ENCODE measurements at regions not wholly inside any gene's neighbourhood (a gene's known extent, or its start where the extent isn't known, plus 50 kb on each side); places are given as distances from the start of the nearest gene placed in this dataset.
A peak's percentile ranks its signal among the peaks of the same experiment; 100 is the strongest.

DNA sequence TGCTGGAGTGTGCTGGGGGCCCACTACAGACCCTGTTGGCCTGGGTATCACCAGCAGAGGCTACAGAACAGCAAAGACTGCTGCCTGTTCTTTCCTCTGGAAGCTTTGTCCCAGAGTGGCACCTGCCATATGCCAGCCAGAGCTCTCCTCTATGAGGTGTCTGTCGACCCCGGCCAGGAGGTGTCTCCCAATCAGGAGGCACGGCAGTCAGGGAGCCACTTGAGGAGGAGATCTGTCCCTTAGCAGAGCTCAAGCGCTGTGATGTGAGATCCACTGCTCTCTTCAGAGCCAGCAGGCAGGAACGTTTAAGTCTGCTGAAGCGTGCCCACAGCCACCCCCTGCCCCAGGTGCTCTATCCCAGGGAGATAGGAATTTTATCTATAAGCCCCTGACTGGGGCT, 316.2 kb downstream of the ETV1 start:
- in situ Hi-C loops (cut with MboI; ENCODE audit: low pct_unique_long_range_greater_than_20kb in 2 of 9, low sequenced_read_pairs in 9 of 9, unreplicated experiment in 9 of 9): no loop called here
- Histone ChIP-seq H3K4me1 (replicated peaks in 1 of 2) (no peaks in the 10 kb centered on the region), H3K27ac (no peak overlapping the region), H3K4me3 (no peak overlapping the region)
- no peak for ATAC-seq (replicated peaks in 6 of 8)
- 58 to 88% methylated on average over 2 to 3 of the region's 6 CpGs; no CpG with 5 or more reads in 8 of the 10 experiments for WGBS, 10 experiments

DNA sequence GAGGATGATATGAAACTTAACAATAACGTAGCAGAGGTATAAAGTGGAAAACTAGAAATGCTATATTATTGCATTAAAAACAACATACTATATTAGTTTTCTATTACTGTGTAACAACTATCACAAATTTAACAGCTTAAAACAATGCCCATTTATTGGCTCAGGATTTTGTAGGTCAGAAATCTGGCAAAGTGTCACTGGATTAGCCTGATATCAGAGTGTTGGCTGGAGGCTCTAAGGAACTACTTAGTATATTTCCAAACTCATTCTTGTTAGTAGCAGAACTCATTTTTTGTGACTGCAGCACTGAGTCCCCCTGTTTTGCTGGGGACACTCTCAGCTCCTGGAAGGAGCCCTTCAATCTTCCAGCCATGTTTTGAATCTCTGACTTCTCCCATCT, 306.8 kb downstream of the ETV1 start:
- in situ Hi-C loops (cut with MboI; ENCODE audit: low pct_unique_long_range_greater_than_20kb in 2 of 9, low sequenced_read_pairs in 9 of 9, unreplicated experiment in 9 of 9): no loop called here
- Histone ChIP-seq H3K27ac (no peak overlapping the region), H3K4me1 (replicated peaks in 1 of 2) (no peaks in the 10 kb centered on the region), H3K4me3 (no peak overlapping the region)
- ATAC-seq (replicated peaks in 6 of 8): no peak
- 27 to 100% (median 81%) methylated on average over 1 of the region's 1 CpG; no CpG with 5 or more reads in 1 of the 10 experiments for WGBS, 10 experiments

DNA sequence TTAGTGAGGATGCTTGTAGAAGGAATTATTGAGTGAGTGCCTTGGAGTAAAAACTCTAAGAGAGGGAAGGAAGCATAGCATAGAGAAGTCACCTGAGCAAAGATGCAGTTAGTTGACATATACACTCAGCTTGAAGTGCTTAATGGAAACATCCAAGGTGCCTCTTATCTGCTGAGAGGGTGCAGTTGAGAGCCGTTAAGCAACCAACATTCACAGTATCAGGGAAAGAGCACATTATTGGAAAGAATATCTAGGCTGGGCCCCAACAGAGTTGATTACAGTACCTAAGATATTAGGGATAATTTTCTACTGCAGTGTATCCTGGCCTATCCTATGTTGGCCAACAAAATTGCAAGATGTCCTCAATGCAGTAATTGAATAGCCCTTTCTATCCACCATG, 302.0 kb downstream of the ETV1 start:
- Histone ChIP-seq H3K27ac (no peak overlapping the region), H3K4me3 (no peak overlapping the region), H3K4me1 (replicated peaks in 1 of 2) (no peaks in the 10 kb centered on the region)
- 100% methylated on average over 1 of the region's 1 CpG; no CpG with 5 or more reads in 5 of the 10 experiments for WGBS, 10 experiments
- ATAC-seq (replicated peaks in 6 of 8): no peak
- in situ Hi-C loops (cut with MboI; ENCODE audit: low pct_unique_long_range_greater_than_20kb in 2 of 9, low sequenced_read_pairs in 9 of 9, unreplicated experiment in 9 of 9): no loop called here

DNA sequence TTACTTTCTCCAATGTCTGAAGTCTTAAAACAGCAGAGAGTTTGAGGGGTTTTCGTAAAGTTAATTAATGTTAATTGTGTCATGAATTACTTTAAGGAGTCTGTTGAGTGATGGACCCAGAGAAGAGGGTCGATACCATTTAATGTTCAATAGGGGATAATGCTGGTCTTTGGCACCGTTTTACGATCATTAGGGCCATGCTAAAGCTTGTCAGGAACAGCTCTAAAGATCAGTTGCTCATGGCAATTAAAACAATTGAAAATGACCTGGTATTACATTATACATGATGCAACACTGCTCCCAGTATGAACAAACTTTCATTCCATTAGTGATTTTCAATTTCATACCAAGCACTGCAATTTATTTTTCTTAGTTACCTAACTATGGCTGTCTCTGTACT, 296.9 kb downstream of the ETV1 start:
- in situ Hi-C loops (cut with MboI; ENCODE audit: low pct_unique_long_range_greater_than_20kb in 2 of 9, low sequenced_read_pairs in 9 of 9, unreplicated experiment in 9 of 9): no loop called here
- WGBS, 10 experiments: 10 to 93% (median 86%) methylated on average over 2 to 4 of the region's 4 CpGs; no CpG with 5 or more reads in 1 of the 10 experiments
- H3K27ac ChIP-seq: no peak overlapping the region
- H3K4me1 ChIP-seq (replicated peaks in 1 of 2): no peaks in the 10 kb centered on the region
- H3K4me3 ChIP-seq: no peak overlapping the region
- ATAC-seq (replicated peaks in 6 of 8): peak in 3 of 8 experiments; percentile 76 to 92 (median 80)

DNA sequence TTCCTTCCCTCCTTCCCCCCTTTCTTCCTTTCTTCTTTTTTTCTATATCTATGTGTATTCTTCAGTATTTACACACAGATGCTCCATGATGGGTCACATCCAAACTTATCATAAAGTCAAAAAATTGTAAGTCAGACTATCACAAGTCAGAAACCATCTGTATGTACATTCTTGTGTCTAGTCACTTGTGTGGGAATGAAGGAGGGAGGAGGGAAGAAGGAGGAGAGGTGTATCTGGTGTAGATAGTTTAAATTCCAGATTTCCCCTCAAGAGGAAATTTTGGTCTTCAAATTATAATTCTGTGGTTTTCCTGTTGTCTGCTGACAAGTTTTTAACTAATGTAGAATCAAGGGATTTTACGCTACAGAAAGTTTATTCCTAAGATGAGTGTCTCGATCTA, 287.2 kb downstream of the ETV1 start:
- 67 to 100% (median 95%) methylated on average over 1 to 2 of the region's 2 CpGs; no CpG with 5 or more reads in 2 of the 10 experiments for WGBS, 10 experiments
- no peak for ATAC-seq (replicated peaks in 6 of 8)
- in situ Hi-C loops (cut with MboI; ENCODE audit: low pct_unique_long_range_greater_than_20kb in 2 of 9, low sequenced_read_pairs in 9 of 9, unreplicated experiment in 9 of 9): loop anchor here in 1 of 9 experiments (25.0 kb wide), 1 partner anchor 415 kb away; no protein-coding TSS in a partner anchor

DNA sequence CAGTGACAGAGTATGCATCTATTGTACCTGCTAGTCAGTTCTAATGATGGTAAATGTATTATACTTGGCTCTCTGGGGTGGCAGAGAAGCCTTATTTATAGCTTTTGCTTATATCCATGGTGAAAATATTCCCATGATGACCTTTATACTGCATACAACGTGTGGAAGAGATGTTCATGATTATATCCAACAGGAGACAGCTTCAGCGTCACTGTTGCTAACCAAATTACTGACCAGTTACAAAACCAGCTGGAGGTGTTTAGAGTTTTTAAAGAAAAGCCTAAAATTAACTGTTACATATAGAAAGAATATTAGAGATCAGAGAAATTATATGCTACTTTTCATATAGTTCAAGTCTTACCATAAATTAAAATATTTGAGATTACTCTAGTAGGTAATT, 280.8 kb downstream of the ETV1 start:
- WGBS, 10 experiments: 0 to 100% (median 78%) methylated on average over 1 to 2 of the region's 2 CpGs; no CpG with 5 or more reads in 2 of the 10 experiments
- Histone ChIP-seq H3K27ac (no peak overlapping the region), H3K4me1 (replicated peaks in 1 of 2) (no peaks in the 10 kb centered on the region), H3K4me3 (no peak overlapping the region)
- in situ Hi-C loops (cut with MboI; ENCODE audit: low pct_unique_long_range_greater_than_20kb in 2 of 9, low sequenced_read_pairs in 9 of 9, unreplicated experiment in 9 of 9): loop anchor here in 1 of 9 experiments (25.0 kb wide), 1 partner anchor 421 kb away; no protein-coding TSS in a partner anchor
- ATAC-seq (replicated peaks in 6 of 8): no peak

More for the DNA sequence above, 287.2 kb downstream of the ETV1 start:
- no peaks in the 10 kb centered on the region for H3K4me1 ChIP-seq (replicated peaks in 1 of 2)
- H3K27ac ChIP-seq: no peak overlapping the region
- H3K4me3 ChIP-seq: no peak overlapping the region

DNA sequence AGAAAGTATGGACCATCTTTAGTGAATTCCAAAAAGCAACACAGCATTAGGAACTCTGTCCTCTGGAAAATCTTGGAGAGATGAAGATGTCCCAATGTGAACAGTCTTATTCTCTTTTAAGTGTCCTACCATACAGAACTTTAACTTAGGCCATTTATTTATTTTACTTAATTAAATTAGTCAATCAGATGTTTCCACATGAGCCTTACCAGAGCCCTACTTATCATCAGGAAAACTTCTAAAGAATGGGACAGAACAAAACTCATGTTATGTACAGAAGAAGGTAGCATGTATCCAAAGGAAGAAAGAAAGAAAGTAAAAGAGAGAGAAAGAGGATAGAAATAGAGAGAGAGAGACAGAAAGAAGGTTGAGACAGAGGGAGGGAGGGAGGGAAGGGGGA, 276.4 kb downstream of the ETV1 start:
- no peak for ATAC-seq (replicated peaks in 6 of 8)

DNA sequence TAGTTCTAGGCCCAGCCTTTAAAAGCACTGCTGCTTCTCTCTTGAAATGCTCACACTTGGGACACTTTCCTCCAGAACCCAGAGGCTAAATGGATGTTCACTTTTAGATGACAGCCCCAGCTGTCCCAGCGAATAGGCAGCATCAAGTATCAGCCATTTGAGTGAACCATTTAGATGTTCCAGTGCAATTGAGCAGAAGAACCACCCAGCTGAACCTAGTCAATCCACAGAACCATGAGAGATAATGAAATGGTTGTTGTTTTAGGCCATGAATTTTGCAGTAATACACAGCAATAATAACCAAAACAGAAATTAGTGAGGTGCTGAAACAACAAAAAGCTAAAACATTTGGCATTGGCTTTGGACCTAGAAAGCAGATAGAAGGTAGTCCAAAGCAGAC, 273.9 kb downstream of the ETV1 start:
- Histone ChIP-seq H3K27ac (no peak overlapping the region), H3K4me1 (replicated peaks in 1 of 2) (no peaks in the 10 kb centered on the region), H3K4me3 (no peak overlapping the region)
- WGBS, 10 experiments: 22 to 90% (median 83%) methylated on average over 1 of the region's 1 CpG; no CpG with 5 or more reads in 3 of the 10 experiments
- in situ Hi-C loops (cut with MboI; ENCODE audit: low pct_unique_long_range_greater_than_20kb in 2 of 9, low sequenced_read_pairs in 9 of 9, unreplicated experiment in 9 of 9): loop anchor here in 1 of 9 experiments (25.0 kb wide), 1 partner anchor 428 kb away; no protein-coding TSS in a partner anchor
- no peak for ATAC-seq (replicated peaks in 6 of 8)

More for the DNA sequence above, 276.4 kb downstream of the ETV1 start:
- H3K27ac ChIP-seq: no peak overlapping the region
- H3K4me3 ChIP-seq: no peak overlapping the region
- no peaks in the 10 kb centered on the region for H3K4me1 ChIP-seq (replicated peaks in 1 of 2)
- in situ Hi-C loops (cut with MboI; ENCODE audit: low pct_unique_long_range_greater_than_20kb in 2 of 9, low sequenced_read_pairs in 9 of 9, unreplicated experiment in 9 of 9): loop anchor here in 1 of 9 experiments (25.0 kb wide), 1 partner anchor 426 kb away; no protein-coding TSS in a partner anchor

DNA sequence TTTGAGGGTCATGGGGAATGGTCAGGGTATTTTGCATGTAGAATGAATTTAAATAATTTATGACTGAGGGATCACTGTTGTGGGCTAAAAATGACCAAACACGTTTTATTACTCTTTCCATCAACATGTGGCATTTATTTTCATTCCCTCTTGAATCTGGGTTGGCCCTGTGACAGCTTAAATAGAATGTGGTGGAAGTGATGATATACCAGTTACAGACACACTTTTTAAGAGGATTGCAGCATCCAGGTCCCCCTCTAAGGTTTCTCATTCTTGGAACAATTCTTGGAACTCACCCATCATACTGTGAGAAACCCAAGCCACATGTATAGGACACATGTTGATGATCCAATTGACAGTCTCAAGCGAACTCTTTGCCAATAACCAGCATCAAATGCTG, 272.4 kb downstream of the ETV1 start:
- Histone ChIP-seq H3K27ac (no peak overlapping the region), H3K4me3 (no peak overlapping the region), H3K4me1 (replicated peaks in 1 of 2) (no peaks in the 10 kb centered on the region)
- peak in 1 of 8 experiments; percentile 43 for ATAC-seq (replicated peaks in 6 of 8)
- 10 to 92% (median 57%) methylated on average over 1 to 2 of the region's 2 CpGs for WGBS, 10 experiments
- in situ Hi-C loops (cut with MboI; ENCODE audit: low pct_unique_long_range_greater_than_20kb in 2 of 9, low sequenced_read_pairs in 9 of 9, unreplicated experiment in 9 of 9): loop anchor here in 1 of 9 experiments (25.0 kb wide), 1 partner anchor 430 kb away; no protein-coding TSS in a partner anchor

DNA sequence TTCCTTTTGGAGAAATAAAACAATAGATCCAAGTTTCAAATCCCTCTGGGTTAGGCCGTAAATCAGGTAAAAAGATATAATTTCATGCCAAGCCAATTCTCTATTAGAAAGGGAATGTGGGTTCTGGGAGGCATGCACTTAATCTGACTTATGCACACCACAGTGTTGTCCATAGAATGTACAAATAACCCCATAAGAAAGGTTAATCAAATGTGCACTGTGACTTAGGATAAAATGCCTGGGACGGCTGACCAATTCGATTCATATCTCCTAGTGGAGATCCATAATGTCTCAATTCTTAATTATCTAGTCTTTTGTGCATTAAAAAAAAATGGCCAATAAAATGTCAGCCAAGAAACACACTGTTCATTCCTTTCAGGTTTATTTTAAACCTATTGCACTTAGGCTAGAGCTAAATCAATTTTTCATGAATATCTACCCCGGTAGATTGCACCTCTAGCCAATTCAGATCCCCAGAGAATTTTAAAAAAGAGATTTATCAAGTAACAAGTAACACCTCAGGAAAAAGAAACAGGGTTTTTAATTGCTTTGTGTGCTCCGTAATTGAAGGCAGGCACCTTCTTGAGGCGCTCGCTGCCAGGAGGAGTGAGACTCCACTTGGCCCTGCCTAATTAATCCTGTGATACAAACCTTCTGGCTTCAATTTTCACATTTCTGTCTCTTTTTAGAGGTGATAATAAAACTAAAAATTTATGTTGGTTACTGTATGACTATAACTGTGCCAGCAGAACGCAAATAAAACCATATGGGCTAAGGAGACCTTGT, 265.1 kb downstream of the ETV1 start:
- Histone ChIP-seq H3K27ac (peak overlapping the region in 1 of 2 donors; percentile 9), H3K4me1 (replicated peaks in 1 of 2) (peaks cover 0 to 17% of the 10 kb centered on the region in 2 donors), H3K4me3 (no peak overlapping the region)
- WGBS, 10 experiments: 49 to 100% (median 68%) methylated on average over 1 to 8 of the region's 8 CpGs
- in situ Hi-C loops (cut with MboI; ENCODE audit: low pct_unique_long_range_greater_than_20kb in 2 of 9, low sequenced_read_pairs in 9 of 9, unreplicated experiment in 9 of 9): loop anchor here in 1 of 9 experiments (25.0 kb wide), 1 partner anchor 437 kb away; no protein-coding TSS in a partner anchor
- peak in 5 of 8 experiments; percentile 37 to 79 (median 66) for ATAC-seq (replicated peaks in 6 of 8)

DNA sequence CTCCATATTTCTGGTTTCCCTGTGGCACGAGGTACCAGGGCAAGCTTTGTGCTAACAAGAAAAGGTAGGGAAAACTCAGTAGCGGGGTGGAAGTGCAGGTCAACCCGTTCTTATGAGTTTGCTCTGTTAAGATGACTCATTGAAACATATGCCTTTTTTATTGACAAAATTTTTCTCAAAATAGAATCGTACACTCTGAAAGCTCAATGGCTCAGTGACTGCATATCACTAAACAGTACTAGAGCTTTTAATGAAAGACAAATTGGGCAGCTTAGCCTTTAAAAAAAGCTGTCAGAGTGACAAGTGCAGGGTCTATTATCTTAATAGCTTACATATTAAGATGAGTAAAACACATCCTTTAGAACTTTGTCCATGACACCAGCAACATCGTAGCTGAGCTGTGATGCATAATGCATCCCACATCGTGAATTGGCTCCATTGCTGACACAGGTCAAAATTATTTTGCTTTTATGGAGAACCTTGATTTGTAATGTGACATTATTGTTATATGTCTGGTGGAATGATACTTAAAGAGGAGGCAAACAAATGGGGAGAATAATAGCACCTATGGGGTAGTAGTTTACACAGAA, 264.4 kb downstream of the ETV1 start:
- ATAC-seq (replicated peaks in 6 of 8): peak in 5 of 8 experiments; percentile 36 to 83 (median 61)
- WGBS, 10 experiments: 12 to 80% (median 62%) methylated on average over 1 to 6 of the region's 6 CpGs; no CpG with 5 or more reads in 1 of the 10 experiments
- Histone ChIP-seq H3K27ac (peak overlapping the region in 1 of 2 donors; percentile 9), H3K4me3 (no peak overlapping the region), H3K4me1 (replicated peaks in 1 of 2) (peaks cover 0 to 17% of the 10 kb centered on the region in 2 donors)
- in situ Hi-C loops (cut with MboI; ENCODE audit: low pct_unique_long_range_greater_than_20kb in 2 of 9, low sequenced_read_pairs in 9 of 9, unreplicated experiment in 9 of 9): loop anchor here in 3 of 9 experiments (25.0 kb wide), 2 partner anchors 213 to 438 kb away; no protein-coding TSS in a partner anchor

DNA sequence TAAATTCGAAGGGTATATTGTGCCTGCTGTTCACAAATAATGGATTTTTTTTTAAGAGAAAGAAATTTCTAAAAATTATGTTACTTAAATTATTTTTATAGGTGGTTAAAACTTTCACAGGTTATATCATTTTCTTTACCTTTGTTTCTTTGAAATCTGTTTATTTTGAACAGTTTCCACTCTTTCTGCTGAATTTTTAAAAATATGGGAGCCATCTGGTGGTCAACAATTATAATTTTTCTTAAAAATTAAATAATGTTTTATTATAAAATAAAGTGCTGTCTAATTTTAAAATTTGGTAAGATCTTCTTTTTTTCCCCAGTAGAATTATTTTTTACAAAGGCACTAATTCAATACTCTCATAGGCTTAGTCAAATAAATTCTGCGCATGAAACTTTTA, 263.9 kb downstream of the ETV1 start:
- ATAC-seq (replicated peaks in 6 of 8): no peak
- H3K27ac ChIP-seq: no peak overlapping the region
- WGBS, 10 experiments: 72 to 100% (median 93%) methylated on average over 1 to 2 of the region's 2 CpGs
- no peak overlapping the region for H3K4me3 ChIP-seq
- peaks cover 0 to 17% of the 10 kb centered on the region in 2 donors for H3K4me1 ChIP-seq (replicated peaks in 1 of 2)
- in situ Hi-C loops (cut with MboI; ENCODE audit: low pct_unique_long_range_greater_than_20kb in 2 of 9, low sequenced_read_pairs in 9 of 9, unreplicated experiment in 9 of 9): loop anchor here in 2 of 9 experiments (25.0 kb wide), 2 partner anchors 213 to 438 kb away; no protein-coding TSS in a partner anchor

DNA sequence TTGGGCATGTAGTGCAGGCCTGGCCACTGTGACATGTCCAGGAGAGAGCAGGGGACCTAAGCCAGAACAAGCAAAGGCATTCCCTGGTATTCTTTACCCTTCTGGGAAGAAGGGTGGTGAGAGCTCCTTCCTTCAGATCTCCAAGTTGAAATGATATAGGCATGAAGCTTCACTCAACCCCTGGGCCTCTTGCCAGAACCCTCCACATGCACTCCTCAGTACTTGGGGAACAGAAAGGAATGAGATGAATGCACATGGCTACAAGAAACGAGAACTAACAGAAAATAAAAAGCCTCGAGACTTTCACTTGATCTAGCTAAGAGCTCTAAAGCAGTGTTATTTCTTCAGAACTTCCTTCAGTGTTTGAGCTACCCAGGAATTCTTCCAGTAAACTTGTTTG, 262.2 kb downstream of the ETV1 start:
- 20 to 100% (median 83%) methylated on average over 1 to 2 of the region's 2 CpGs; no CpG with 5 or more reads in 1 of the 10 experiments for WGBS, 10 experiments
- no peak for ATAC-seq (replicated peaks in 6 of 8)
- H3K27ac ChIP-seq: no peak overlapping the region
- in situ Hi-C loops (cut with MboI; ENCODE audit: low pct_unique_long_range_greater_than_20kb in 2 of 9, low sequenced_read_pairs in 9 of 9, unreplicated experiment in 9 of 9): loop anchor here in 2 of 9 experiments (25.0 kb wide), 2 partner anchors 215 to 440 kb away; no protein-coding TSS in a partner anchor
- H3K4me1 ChIP-seq (replicated peaks in 1 of 2): peaks cover 0 to 17% of the 10 kb centered on the region in 2 donors
- H3K4me3 ChIP-seq: no peak overlapping the region

Data from motor neuron (in vitro differentiated cells).